Testis (tissue), 2 donors: ENCODE measurements at regions not wholly inside any gene's neighbourhood (a gene's known extent, or its start where the extent isn't known, plus 50 kb on each side); places are given as distances from the start of the nearest gene placed in this dataset.

ENCODE experiments used
- CTCF ChIP-seq, 3 experiments: fragments of 450-650 bp in 2 of 3; fragments of 200-600 bp in 1 of 3; sonication (generic) in 1 of 3; IDR thresholded peaks; one replicate each; pipeline ENCODE4 v1.5.1; 2016 to 2019; ENCODE audit warnings: antibody characterized with exemption in 3 of 3, mild to moderate bottlenecking in 2 of 3, moderate library complexity in 1 of 3
- POLR2A ChIP-seq: fragments of 450-650 bp; IDR thresholded peaks from one replicate; pipeline ENCODE4 v1.6.1; 2017; ENCODE audit warnings: antibody characterized with exemption, mild to moderate bottlenecking, moderate library complexity

- TF ChIP-seq CTCF (IDR thresholded peaks at IDR 0.05), result no peak
- no peak for TF ChIP-seq POLR2A
These were observed 195.7 kb downstream of the BCAS1 start for GRCh38 chr20:53874706-53875105.
